GM18951 (cell line): ENCODE measurements at regions not wholly inside any gene's neighbourhood (a gene's known extent, or its start where the extent isn't known, plus 50 kb on each side); places are given as distances from the start of the nearest gene placed in this dataset.

ENCODE experiments used
- POLR2A ChIP-seq: IDR thresholded peaks from 4 replicates; pipeline ENCODE4 v1.6.1; 2011; ENCODE audit warnings: mild to moderate bottlenecking; ENCODE audit not compliant: insufficient read length, insufficient read depth; ENCODE audit errors: extremely low read depth
- in situ Hi-C: fragments of 300-500 bp; cut with MboI; formaldehyde crosslinking; loops from one replicate; pipeline ENCODE4 v1.12.0; 2022; ENCODE audit warnings: low sequenced_read_pairs, mixed read lengths, inconsistent platforms; ENCODE audit not compliant: unreplicated experiment

- in situ Hi-C loops: no loop called here
- no peak for TF ChIP-seq POLR2A
These were observed 97.6 kb upstream of the GAP43 start for GRCh38 chr3:115525731-115526130.

- in situ Hi-C loops: no loop called here
- TF ChIP-seq POLR2A: no peak
These were observed 90.1 kb upstream of the GAP43 start for GRCh38 chr3:115533218-115533617.

GRCh38 chr3:115536171-115536570 is 87.1 kb upstream of the GAP43 start:
- in situ Hi-C loops: no loop called here
- TF ChIP-seq POLR2A: no peak

GRCh38 chr3:115537669-115538068 is 85.6 kb upstream of the GAP43 start:
- in situ Hi-C loops: no loop called here
- no peak for TF ChIP-seq POLR2A

- in situ Hi-C loops: no loop called here
- no peak for TF ChIP-seq POLR2A
These were observed 76.1 kb upstream of the GAP43 start for GRCh38 chr3:115547207-115547606.

GRCh38 chr3:115548611-115549010 is 74.7 kb upstream of the GAP43 start:
- in situ Hi-C loops: no loop called here
- TF ChIP-seq POLR2A: no peak

- no peak for TF ChIP-seq POLR2A
- in situ Hi-C loops: no loop called here
These were observed 74.2 kb upstream of the GAP43 start for GRCh38 chr3:115549071-115549470.

GRCh38 chr3:115550285-115550761 is 73.0 kb upstream of the GAP43 start:
- no peak for TF ChIP-seq POLR2A
- in situ Hi-C loops: no loop called here

- TF ChIP-seq POLR2A: no peak
- in situ Hi-C loops: no loop called here
These were observed 72.3 kb upstream of the GAP43 start for GRCh38 chr3:115551016-115551415.

GRCh38 chr3:115552007-115552406 is 71.3 kb upstream of the GAP43 start:
- no peak for TF ChIP-seq POLR2A
- in situ Hi-C loops: no loop called here

- in situ Hi-C loops: no loop called here
- no peak for TF ChIP-seq POLR2A
These were observed 69.4 kb upstream of the GAP43 start for GRCh38 chr3:115553796-115554486.

- no peak for TF ChIP-seq POLR2A
- in situ Hi-C loops: no loop called here
These were observed 68.9 kb upstream of the GAP43 start for GRCh38 chr3:115554487-115554807.

GRCh38 chr3:115562636-115563267 is 60.6 kb upstream of the GAP43 start:
- in situ Hi-C loops: no loop called here
- TF ChIP-seq POLR2A: no peak

- no peak for TF ChIP-seq POLR2A
- in situ Hi-C loops: no loop called here
These were observed 59.3 kb upstream of the GAP43 start for GRCh38 chr3:115563984-115564383.

GRCh38 chr3:115571413-115571812 is 51.9 kb upstream of the GAP43 start:
- TF ChIP-seq POLR2A: no peak
- in situ Hi-C loops: no loop called here
